ENCODE measurements at regions not wholly inside any gene's neighbourhood (a gene's known extent, or its start where the extent isn't known, plus 50 kb on each side); places are given as distances from the start of the nearest gene placed in this dataset.
A peak's percentile ranks its signal among the peaks of the same experiment; 100 is the strongest.
"Not testable (repeated sequence)": the region's sequence is repeated elsewhere in the genome, so short reads cannot be mapped to it uniquely, and the experiment has no call there.

- DNase-seq, result no peak
Observed at GRCh38 chr2:88396209-88396608, 56.3 kb downstream of the FOXI3 start.

- no peak for DNase-seq
Observed at GRCh38 chr2:88377641-88377991, 74.9 kb downstream of the FOXI3 start.

GRCh38 chr2:88372042-88372441 lies 80.5 kb downstream of the FOXI3 start:
- DNase-seq, result no peak

GRCh38 chr2:88365408-88365807 lies 87.1 kb downstream of the FOXI3 start:
- DNase-seq, result not testable (repeated sequence)

GRCh38 chr2:88355486-88355885 lies 97.0 kb downstream of the FOXI3 start:
- DNase-seq, result no peak

GRCh38 chr2:88351249-88351601 lies 101.3 kb downstream of the FOXI3 start:
- no peak for DNase-seq

- DNase-seq, result peak; percentile 75
Observed at GRCh38 chr2:88350331-88351248, 101.9 kb downstream of the FOXI3 start.

- DNase-seq, result no peak
Observed at GRCh38 chr2:88345842-88346241, 106.7 kb downstream of the FOXI3 start.

- no peak for DNase-seq
Observed at GRCh38 chr2:88342749-88343148, 109.7 kb downstream of the FOXI3 start.

GRCh38 chr2:88334418-88334817 lies 118.1 kb downstream of the FOXI3 start:
- no peak for DNase-seq

- DNase-seq, result no peak
Observed at GRCh38 chr2:88331239-88331638, 121.3 kb downstream of the FOXI3 start.

- no peak for DNase-seq
Observed at GRCh38 chr2:88329815-88330603, 122.5 kb downstream of the FOXI3 start.

- no peak for DNase-seq
Observed at GRCh38 chr2:88321449-88322248, 130.8 kb downstream of the FOXI3 start.

GRCh38 chr2:88320076-88320773 lies 132.3 kb downstream of the FOXI3 start:
- no peak for DNase-seq

- DNase-seq, result no peak
Observed at GRCh38 chr2:88318956-88319330, 133.6 kb downstream of the FOXI3 start.

- no peak for DNase-seq
Observed at GRCh38 chr2:88318071-88318955, 134.2 kb downstream of the FOXI3 start.

- DNase-seq, result no peak
Observed at GRCh38 chr2:88310787-88311186, 140.6 kb downstream of the THNSL2 start.

- DNase-seq, result peak; percentile 62
Observed at GRCh38 chr2:88307817-88308216, 137.7 kb downstream of the THNSL2 start.

GRCh38 chr2:88303865-88304264 lies 133.7 kb downstream of the THNSL2 start:
- no peak for DNase-seq

GRCh38 chr2:88296247-88296646 lies 126.1 kb downstream of the THNSL2 start:
- no peak for DNase-seq

- no peak for DNase-seq
Observed at GRCh38 chr2:88283886-88284592, 113.9 kb downstream of the THNSL2 start.

Measured in hematopoietic multipotent progenitor cell treated with erythropoietin and hydrocortisone succinate and interleukin-3 and kit ligand, for 4 days (in vitro differentiated cells).